HUES48 (cell line): ENCODE measurements at regions not wholly inside any gene's neighbourhood (a gene's known extent, or its start where the extent isn't known, plus 50 kb on each side); places are given as distances from the start of the nearest gene placed in this dataset.

Experiments
- H3K27ac ChIP-seq: one replicate; pipeline ENCODE4 v1.7.0; 2013; ENCODE audit warnings: low read depth, low read length, inconsistent platforms
- H3K27me3 ChIP-seq: 2 replicates; pipeline ENCODE4 v1.6.1; 2013; ENCODE audit warnings: mild to moderate bottlenecking, low read length; ENCODE audit not compliant: control insufficient read depth, insufficient read depth
- H3K36me3 ChIP-seq: 2 replicates; pipeline ENCODE4 v1.6.1; 2013; ENCODE audit warnings: low read length; ENCODE audit not compliant: control insufficient read depth, insufficient read depth
- H3K4me1 ChIP-seq: 2 replicates; pipeline ENCODE4 v1.6.1; 2013; ENCODE audit warnings: mild to moderate bottlenecking, low read length; ENCODE audit not compliant: control insufficient read depth, insufficient read depth
- H3K4me3 ChIP-seq: 2 replicates; pipeline ENCODE4 v1.5.1; 2013; ENCODE audit warnings: mild to moderate bottlenecking, low read depth, low read length
- H3K9ac ChIP-seq: 2 replicates; pipeline ENCODE4 v1.6.1; 2013; ENCODE audit warnings: mild to moderate bottlenecking, low read depth, low read length, moderate library complexity
- H3K9me3 ChIP-seq: 2 replicates; pipeline ENCODE4 v1.6.1; 2013; ENCODE audit warnings: low read length; ENCODE audit not compliant: control insufficient read depth, insufficient read depth

DNA sequence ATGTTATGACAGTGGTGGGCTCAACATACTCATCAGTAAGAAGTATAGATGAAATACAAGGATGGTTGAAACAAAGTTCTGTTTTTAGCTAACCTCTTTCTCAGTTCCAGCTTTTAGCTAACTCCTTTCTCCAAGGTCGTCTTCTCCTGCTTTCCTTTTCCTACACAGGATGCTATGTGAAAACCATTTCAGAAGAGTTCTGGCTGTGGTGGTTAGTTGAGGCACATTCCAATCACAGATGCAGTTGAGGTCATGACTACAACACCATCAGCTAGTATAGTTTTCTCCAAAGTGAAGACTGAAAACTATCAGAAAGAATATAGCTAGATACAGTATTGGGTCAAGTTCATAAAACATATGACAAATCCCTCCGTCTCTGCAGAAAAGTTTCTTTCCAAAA, 477.7 kb upstream of the C9orf72 start:
- H3K4me3 ChIP-seq: no peak overlapping the region
- no peak overlapping the region for H3K9ac ChIP-seq
- no peaks in the 10 kb centered on the region for H3K36me3 ChIP-seq
- no peak overlapping the region for H3K27ac ChIP-seq
- H3K9me3 ChIP-seq: no peaks in the 10 kb centered on the region
- H3K4me1 ChIP-seq: peaks cover 5% of the 10 kb centered on the region; the same call in 1 of the 2 replicates
- no peaks in the 10 kb centered on the region for H3K27me3 ChIP-seq

DNA sequence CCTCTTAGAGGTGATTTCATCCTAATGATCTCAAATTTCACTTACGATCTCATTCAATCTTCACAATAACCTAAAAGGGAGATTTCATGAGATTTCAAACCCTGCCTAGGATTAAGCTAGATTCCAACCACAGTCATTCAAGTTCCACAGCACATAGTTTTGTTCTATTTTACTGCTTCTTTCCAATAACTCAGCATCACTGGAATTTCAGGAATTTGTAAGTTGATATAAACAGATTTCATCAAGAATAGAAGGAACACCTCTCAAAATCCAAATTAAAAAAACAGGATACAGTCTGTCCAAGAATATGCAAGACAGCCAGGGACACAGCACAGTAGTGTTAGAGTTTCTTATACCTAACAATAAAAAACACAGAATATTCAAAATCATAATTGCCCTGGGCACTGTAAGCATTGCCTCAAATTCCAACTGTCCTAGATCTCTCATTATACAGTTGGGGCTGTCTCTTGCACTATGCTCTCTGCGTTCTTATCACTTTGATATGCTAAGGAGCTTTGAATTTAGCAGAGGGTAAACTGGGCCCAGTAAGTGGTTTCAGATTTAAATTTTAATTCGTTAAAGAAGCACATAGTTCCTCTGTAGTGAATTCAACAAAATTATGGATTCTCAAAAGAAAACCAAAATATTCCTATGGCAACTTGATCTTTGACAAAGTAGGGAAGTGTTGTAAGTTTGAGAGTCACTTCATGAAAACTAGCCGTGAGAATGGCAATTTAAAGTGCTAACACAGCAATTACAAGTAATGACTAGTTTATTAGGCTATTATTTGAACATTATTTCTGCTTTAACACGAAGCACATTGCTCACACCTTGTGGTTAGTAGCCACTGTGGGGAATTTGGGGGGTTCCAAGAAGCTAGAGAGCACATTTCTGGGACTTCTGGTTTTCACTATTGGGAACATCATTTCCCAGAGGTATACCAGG, 478.6 kb upstream of the C9orf72 start:
- Histone ChIP-seq H3K4me1 (peaks cover 5% of the 10 kb centered on the region; the same call in 1 of the 2 replicates), H3K27ac (no peak overlapping the region)

GRCh38 chr9:28053096-28053777, 480.0 kb upstream of the C9orf72 start:
- Histone ChIP-seq H3K36me3 (no peaks in the 10 kb centered on the region), H3K27me3 (no peaks in the 10 kb centered on the region), H3K27ac (no peak overlapping the region), H3K4me3 (no peak overlapping the region), H3K9ac (no peak overlapping the region), H3K9me3 (no peaks in the 10 kb centered on the region), H3K4me1 (peaks cover 5% of the 10 kb centered on the region; the same call in 1 of the 2 replicates)

More for the DNA sequence above, 478.6 kb upstream of the C9orf72 start:
- H3K36me3 ChIP-seq: no peaks in the 10 kb centered on the region
- no peak overlapping the region for H3K4me3 ChIP-seq
- no peaks in the 10 kb centered on the region for H3K27me3 ChIP-seq
- no peak overlapping the region for H3K9ac ChIP-seq
- no peaks in the 10 kb centered on the region for H3K9me3 ChIP-seq

DNA sequence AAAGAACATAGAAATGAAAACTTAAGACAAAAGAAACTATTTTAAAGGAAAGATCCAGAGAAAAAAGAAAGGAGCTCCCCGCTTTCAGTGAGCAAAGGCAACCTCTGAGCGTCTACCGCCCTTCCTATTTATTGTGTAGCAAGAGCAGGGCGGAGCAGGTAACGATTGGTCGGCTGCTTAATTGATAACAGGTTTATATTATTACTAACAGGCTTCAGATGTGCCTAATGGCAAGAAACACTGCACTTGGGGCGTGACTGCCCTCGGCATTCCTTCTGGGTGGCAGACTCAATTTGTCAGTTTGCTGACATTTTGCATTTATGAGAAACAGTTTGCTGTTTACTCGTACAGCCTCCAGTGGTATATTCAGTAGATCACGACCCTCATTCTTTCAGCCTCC, 482.7 kb upstream of the C9orf72 start:
- H3K27me3 ChIP-seq: no peaks in the 10 kb centered on the region
- no peak overlapping the region for H3K27ac ChIP-seq

DNA sequence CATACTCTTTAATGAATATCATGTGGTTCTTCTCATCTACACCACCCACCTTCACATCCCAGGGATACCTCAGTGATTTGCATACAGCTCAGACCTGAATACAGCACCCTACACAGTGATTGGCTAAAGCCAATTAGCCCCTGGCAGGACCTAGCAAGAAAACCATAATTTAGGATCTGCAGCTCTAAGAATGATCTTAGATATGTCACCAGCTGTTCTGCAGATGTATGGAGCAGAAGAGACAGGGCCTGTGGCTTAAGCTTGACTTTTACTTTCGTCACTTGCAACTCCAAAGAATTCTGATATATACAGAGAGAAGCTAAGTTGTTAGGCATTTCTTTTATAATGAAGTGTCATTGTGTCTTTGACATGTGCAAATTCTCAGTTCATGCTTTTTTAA, 483.2 kb upstream of the C9orf72 start:
- Histone ChIP-seq H3K4me1 (peaks cover 4% of the 10 kb centered on the region; the same call in 1 of the 2 replicates), H3K9me3 (no peaks in the 10 kb centered on the region), H3K27me3 (no peaks in the 10 kb centered on the region), H3K4me3 (no peak overlapping the region), H3K27ac (no peak overlapping the region), H3K9ac (no peak overlapping the region), H3K36me3 (no peaks in the 10 kb centered on the region)

More for the DNA sequence above, 482.7 kb upstream of the C9orf72 start:
- H3K9me3 ChIP-seq: no peaks in the 10 kb centered on the region
- H3K36me3 ChIP-seq: no peaks in the 10 kb centered on the region
- peaks cover 5% of the 10 kb centered on the region; the same call in 1 of the 2 replicates for H3K4me1 ChIP-seq
- no peak overlapping the region for H3K9ac ChIP-seq
- no peak overlapping the region for H3K4me3 ChIP-seq

- H3K9ac ChIP-seq: no peak overlapping the region
- no peaks in the 10 kb centered on the region for H3K27me3 ChIP-seq
- H3K27ac ChIP-seq: no peak overlapping the region
- H3K4me1 ChIP-seq: 0 out of 2 replicates have a peak, but pooled peaks cover 3% of the 10 kb centered on the region
- no peak overlapping the region for H3K4me3 ChIP-seq
- no peaks in the 10 kb centered on the region for H3K36me3 ChIP-seq
- H3K9me3 ChIP-seq: no peaks in the 10 kb centered on the region
These were observed 485.9 kb upstream of the C9orf72 start for GRCh38 chr9:28059192-28059591.

DNA sequence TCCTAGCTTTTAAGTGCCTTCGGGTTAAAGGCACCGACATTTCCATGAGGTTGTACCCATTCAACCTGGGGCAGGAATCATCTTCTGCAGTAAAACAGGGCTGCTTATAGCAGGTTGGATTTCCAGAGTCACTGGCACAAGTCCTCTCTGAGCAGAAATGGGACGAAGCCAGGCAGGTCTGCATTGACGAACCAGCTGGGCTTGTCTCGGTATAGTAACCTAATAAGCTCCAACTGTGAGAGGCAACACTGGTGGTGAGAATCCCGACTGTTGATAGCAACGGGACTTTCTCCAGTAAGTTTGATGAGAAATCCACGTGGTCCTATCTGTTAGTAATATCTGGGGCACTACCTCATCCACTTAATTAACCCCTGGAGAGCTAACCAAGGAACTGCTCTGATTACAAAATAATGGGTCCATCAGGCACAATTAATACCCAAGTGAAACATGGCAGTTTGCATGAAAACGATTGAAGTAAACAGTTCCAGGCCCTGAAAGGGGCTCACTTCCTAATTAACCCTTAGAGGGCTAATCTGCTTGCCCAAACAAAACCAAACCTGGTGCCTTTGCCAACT, 491.0 kb upstream of the C9orf72 start:
- peaks cover 4% of the 10 kb centered on the region; the same call in 1 of the 2 replicates for H3K4me1 ChIP-seq
- no peaks in the 10 kb centered on the region for H3K9me3 ChIP-seq
- no peaks in the 10 kb centered on the region for H3K27me3 ChIP-seq
- no peak overlapping the region for H3K4me3 ChIP-seq
- H3K36me3 ChIP-seq: no peaks in the 10 kb centered on the region
- no peak overlapping the region for H3K27ac ChIP-seq
- H3K9ac ChIP-seq: no peak overlapping the region

- Histone ChIP-seq H3K9me3 (no peaks in the 10 kb centered on the region), H3K9ac (no peak overlapping the region), H3K4me3 (no peak overlapping the region), H3K4me1 (no peaks in the 10 kb centered on the region), H3K27me3 (no peaks in the 10 kb centered on the region), H3K27ac (no peak overlapping the region), H3K36me3 (no peaks in the 10 kb centered on the region)
These were observed 500.0 kb upstream of the C9orf72 start for GRCh38 chr9:28073270-28073669.

- H3K4me3 ChIP-seq: no peak overlapping the region
- H3K9me3 ChIP-seq: no peaks in the 10 kb centered on the region
These were observed 506.4 kb upstream of the C9orf72 start for GRCh38 chr9:28079677-28080076.

GRCh38 chr9:28082671-28083070, 509.4 kb upstream of the C9orf72 start:
- no peak overlapping the region for H3K9ac ChIP-seq
- 0 out of 2 replicates have a peak, but pooled peaks cover 4% of the 10 kb centered on the region for H3K4me1 ChIP-seq
- H3K36me3 ChIP-seq: no peaks in the 10 kb centered on the region
- H3K27ac ChIP-seq: no peak overlapping the region
- no peak overlapping the region for H3K4me3 ChIP-seq
- H3K27me3 ChIP-seq: no peaks in the 10 kb centered on the region
- no peaks in the 10 kb centered on the region for H3K9me3 ChIP-seq

More at GRCh38 chr9:28079677-28080076, 506.4 kb upstream of the C9orf72 start:
- H3K9ac ChIP-seq: no peak overlapping the region
- no peaks in the 10 kb centered on the region for H3K36me3 ChIP-seq
- 0 out of 2 replicates have a peak, but pooled peaks cover 4% of the 10 kb centered on the region for H3K4me1 ChIP-seq
- no peak overlapping the region for H3K27ac ChIP-seq
- H3K27me3 ChIP-seq: no peaks in the 10 kb centered on the region
